Large intestine (tissue), 3 donors: ENCODE measurements at regions not wholly inside any gene's neighbourhood (a gene's known extent, or its start where the extent isn't known, plus 50 kb on each side); places are given as distances from the start of the nearest gene placed in this dataset.

ENCODE experiments used
- DNase-seq, 2 donors: peaks; one replicate each; pipeline versions ENCODE4 v3.0.0 to v3.0.0-alpha.2; 2013
- H3K27ac ChIP-seq: one replicate; pipeline ENCODE4 v1.5.1; 2013; ENCODE audit warnings: low read length
- H3K27me3 ChIP-seq: 2 replicates; pipeline ENCODE4 v1.6.1; 2013; ENCODE audit warnings: low read length; ENCODE audit not compliant: control insufficient read depth, insufficient read depth
- H3K36me3 ChIP-seq: 2 replicates; pipeline ENCODE4 v1.6.1; 2013; ENCODE audit warnings: low read length; ENCODE audit not compliant: control insufficient read depth, insufficient read depth
- H3K4me1 ChIP-seq: one replicate; pipeline ENCODE4 v1.6.1; 2013; ENCODE audit warnings: low read length; ENCODE audit not compliant: control insufficient read depth, insufficient read depth
- H3K4me3 ChIP-seq: one replicate; pipeline ENCODE4 v1.5.1; 2013; ENCODE audit warnings: low read length
- H3K9me3 ChIP-seq: one replicate; pipeline ENCODE4 v1.6.1; 2013; ENCODE audit warnings: mild to moderate bottlenecking, low read depth, low read length, moderate library complexity; ENCODE audit not compliant: control insufficient read depth
- WGBS: methylation state at CpG from one replicate; pipeline ENCODE4 v1.1.5; 2013; ENCODE audit warnings: low lambda C conversion rate; ENCODE audit not compliant: insufficient coverage; 5-methylcytosine and 5-hydroxymethylcytosine counted together

DNA sequence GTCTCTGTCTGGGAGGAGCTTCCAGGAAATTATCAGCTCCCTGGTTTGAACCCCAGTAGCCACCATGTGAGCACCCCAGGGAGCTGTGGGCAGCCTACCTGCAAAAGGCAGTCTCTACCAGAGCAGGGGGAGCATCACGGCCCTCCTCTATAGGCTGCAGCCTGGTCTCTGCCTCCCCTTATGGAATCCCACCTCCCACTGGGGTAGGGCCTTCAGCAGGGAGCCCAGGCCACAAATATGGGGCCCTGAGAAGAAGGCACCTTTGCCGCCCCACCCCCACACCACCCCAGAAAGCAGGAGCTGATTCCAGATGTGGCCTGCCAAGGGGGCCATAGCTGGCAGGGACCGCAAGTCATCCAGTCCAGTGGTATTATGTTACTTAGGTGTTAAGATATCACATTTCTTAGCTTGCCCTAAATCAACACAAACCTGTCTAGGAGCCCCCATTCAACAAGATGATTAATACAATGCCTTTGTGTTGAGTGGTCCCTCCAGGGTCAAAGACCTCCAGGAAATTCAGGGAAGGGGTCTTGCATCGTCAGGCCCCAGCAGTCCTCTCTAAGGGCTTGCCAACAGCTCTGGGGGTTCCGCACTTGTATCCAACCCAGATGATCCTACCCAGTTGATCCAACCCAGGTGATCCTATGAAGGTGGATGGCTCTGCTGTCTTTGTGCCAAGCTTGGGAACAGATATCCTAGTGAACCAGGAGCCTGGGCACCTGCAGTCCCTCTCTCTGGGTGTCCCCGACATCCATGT lies 114.9 kb downstream of the OAT start:
- no peak overlapping the region for H3K4me3 ChIP-seq
- no peak for DNase-seq
- WGBS: no CpG with 5 or more reads among the region's 6 CpGs
- H3K36me3 ChIP-seq: no peaks in the 10 kb centered on the region
- H3K4me1 ChIP-seq: no peaks in the 10 kb centered on the region
- no peaks in the 10 kb centered on the region for H3K27me3 ChIP-seq
- H3K9me3 ChIP-seq: peaks cover 2% of the 10 kb centered on the region
- no peak overlapping the region for H3K27ac ChIP-seq

DNA sequence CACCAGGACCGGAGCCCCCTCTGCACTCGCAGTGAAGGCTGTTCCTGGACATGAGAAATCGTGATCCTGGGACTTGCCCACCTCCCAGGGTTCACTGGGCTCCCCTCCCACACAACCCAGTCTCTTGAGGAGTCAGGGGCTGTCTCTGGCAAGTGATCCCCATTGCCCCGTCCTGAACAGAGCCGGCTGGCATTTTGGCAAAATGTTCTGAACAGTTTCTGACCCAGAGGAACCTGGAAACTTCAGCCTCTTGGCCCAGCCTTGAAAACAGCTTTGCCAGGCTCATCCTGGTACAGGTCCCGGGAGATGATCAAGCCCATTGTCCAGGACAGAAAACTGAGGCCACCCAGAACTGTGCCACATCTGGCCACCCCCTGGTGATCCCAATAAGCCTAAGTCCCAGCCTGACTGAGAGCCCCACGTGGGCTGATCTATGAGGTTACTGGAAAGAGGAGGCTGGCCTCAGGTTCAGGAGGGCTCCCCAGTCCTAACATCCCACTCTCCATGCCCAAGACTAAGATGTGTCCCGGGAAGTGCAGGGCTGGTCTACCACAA lies 115.7 kb downstream of the OAT start:
- H3K27me3 ChIP-seq: no peaks in the 10 kb centered on the region
- no peak overlapping the region for H3K27ac ChIP-seq
- DNase-seq: no peak
- WGBS: no CpG with 5 or more reads among the region's 8 CpGs
- H3K36me3 ChIP-seq: no peaks in the 10 kb centered on the region
- no peaks in the 10 kb centered on the region for H3K4me1 ChIP-seq
- peaks cover 2% of the 10 kb centered on the region for H3K9me3 ChIP-seq
- H3K4me3 ChIP-seq: no peak overlapping the region

DNA sequence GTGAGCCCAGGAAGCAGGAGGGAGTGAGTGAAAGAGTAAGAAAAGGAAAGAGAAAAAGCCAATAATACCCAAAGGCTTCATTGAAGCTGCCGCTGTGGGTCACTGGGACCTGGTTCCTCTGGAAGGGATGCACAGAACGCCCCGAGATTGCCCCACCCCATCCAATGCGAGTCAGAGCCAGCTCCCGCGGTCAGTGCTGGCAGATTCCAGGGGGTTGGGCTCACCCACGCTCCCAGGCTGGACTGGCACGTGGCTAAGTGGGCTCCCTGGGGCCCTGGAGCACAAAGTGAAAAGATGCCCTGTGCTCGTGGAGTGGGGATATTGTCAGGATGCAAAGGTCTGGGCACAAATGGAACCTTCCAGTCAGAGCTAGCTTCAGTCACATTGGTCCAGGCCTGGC lies 117.0 kb downstream of the OAT start:
- Histone ChIP-seq H3K9me3 (peaks cover 2% of the 10 kb centered on the region), H3K4me1 (no peaks in the 10 kb centered on the region), H3K4me3 (no peak overlapping the region), H3K36me3 (no peaks in the 10 kb centered on the region), H3K27ac (no peak overlapping the region), H3K27me3 (no peaks in the 10 kb centered on the region)
- DNase-seq: no peak
- WGBS: no CpG with 5 or more reads among the region's 9 CpGs

DNA sequence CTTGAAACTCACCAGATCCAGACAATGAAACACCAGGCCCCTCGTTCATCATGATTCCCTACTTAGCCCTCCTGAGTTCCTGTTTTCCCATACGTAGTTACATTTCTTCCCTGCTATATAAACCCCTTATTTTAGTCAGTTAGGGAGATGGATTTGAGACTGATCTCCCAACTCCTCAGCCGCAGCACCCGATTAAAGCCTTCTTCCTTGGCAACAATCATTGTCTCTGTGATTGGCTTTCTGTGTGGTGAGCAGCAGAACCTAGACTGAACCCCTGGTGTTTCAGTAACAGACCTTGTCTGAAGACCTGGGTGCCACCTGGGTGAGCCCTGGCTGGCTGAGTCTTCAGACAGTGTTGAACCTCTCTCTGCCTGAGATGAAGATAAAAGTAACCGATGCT lies 118.0 kb downstream of the OAT start:
- WGBS: 100% methylated on average over 1 of the region's 5 CpGs
- H3K4me3 ChIP-seq: no peak overlapping the region
- no peak for DNase-seq
- no peaks in the 10 kb centered on the region for H3K36me3 ChIP-seq
- H3K27ac ChIP-seq: no peak overlapping the region
- H3K4me1 ChIP-seq: no peaks in the 10 kb centered on the region
- H3K9me3 ChIP-seq: peaks cover 2% of the 10 kb centered on the region
- H3K27me3 ChIP-seq: no peaks in the 10 kb centered on the region

DNA sequence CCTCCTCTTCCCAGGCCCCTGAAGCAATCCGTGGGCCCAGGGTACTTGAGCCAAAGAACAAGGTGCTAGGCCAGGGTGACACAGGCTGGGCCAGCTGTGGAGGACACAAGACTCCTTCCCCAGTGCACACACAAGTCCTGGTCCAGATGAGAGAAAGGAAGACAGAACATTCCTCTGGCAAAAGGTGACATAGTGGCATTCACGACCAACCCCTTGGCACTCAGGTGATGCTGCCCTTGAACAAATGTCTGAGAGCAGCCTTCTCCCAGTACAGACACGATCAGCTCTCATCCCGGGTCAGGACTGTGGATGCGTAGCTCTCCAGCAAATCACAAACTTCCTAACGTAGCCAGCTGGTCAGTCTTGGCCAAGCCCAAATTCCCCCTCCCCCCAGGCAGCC lies 118.5 kb downstream of the OAT start:
- Histone ChIP-seq H3K4me3 (no peak overlapping the region), H3K9me3 (peaks cover 2% of the 10 kb centered on the region), H3K27me3 (no peaks in the 10 kb centered on the region), H3K4me1 (no peaks in the 10 kb centered on the region), H3K36me3 (no peaks in the 10 kb centered on the region), H3K27ac (no peak overlapping the region)
- WGBS: no CpG with 5 or more reads among the region's 6 CpGs
- DNase-seq: no peak

DNA sequence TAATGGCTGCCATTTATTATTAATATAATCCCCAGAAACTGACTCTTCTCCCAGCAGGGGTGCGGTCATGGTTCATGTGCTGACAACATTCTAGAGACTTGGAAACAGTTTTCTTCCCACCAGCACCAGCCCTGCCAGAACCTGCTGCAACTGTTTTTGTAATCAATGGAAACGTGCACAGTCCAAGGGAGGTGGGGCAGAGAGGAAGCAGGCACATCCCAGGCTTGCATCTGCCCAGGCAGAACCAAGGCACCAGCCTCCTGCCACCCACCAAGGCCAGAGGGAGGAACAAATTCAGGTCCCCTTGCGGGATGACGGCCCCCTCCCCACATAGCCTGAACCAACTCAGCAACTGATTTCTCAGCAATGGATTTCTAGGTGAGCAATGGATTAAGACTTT lies 119.0 kb downstream of the OAT start:
- no peak overlapping the region for H3K27ac ChIP-seq
- WGBS: 100% methylated on average over 1 of the region's 4 CpGs
- DNase-seq: no peak
- no peaks in the 10 kb centered on the region for H3K36me3 ChIP-seq
- peaks cover 2% of the 10 kb centered on the region for H3K9me3 ChIP-seq
- H3K27me3 ChIP-seq: no peaks in the 10 kb centered on the region
- no peak overlapping the region for H3K4me3 ChIP-seq
- H3K4me1 ChIP-seq: no peaks in the 10 kb centered on the region

DNA sequence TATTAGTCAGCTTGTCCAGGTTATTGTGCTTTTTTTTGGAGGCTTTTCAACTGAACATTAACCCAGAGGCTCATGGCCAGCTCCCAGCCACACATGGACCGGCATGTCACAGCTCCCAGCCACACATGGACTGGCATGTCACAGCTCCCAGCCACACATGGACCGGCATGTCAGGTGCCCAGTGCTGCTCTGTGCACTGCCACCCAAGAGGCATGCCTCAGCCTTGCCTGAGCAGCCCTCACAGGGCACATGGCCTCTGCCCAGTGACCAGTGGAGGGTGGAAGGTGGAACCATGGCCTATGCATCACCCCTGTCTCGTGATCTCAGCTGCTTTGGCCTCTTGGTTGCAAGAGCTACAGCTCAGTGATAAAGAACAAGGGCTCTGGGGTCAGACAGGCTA lies 119.8 kb downstream of the OAT start:
- Histone ChIP-seq H3K4me1 (no peaks in the 10 kb centered on the region), H3K27ac (no peak overlapping the region), H3K9me3 (peaks cover 2% of the 10 kb centered on the region), H3K27me3 (no peaks in the 10 kb centered on the region), H3K36me3 (no peaks in the 10 kb centered on the region), H3K4me3 (no peak overlapping the region)
- no CpG with 5 or more reads among the region's 3 CpGs for WGBS
- no peak for DNase-seq

DNA sequence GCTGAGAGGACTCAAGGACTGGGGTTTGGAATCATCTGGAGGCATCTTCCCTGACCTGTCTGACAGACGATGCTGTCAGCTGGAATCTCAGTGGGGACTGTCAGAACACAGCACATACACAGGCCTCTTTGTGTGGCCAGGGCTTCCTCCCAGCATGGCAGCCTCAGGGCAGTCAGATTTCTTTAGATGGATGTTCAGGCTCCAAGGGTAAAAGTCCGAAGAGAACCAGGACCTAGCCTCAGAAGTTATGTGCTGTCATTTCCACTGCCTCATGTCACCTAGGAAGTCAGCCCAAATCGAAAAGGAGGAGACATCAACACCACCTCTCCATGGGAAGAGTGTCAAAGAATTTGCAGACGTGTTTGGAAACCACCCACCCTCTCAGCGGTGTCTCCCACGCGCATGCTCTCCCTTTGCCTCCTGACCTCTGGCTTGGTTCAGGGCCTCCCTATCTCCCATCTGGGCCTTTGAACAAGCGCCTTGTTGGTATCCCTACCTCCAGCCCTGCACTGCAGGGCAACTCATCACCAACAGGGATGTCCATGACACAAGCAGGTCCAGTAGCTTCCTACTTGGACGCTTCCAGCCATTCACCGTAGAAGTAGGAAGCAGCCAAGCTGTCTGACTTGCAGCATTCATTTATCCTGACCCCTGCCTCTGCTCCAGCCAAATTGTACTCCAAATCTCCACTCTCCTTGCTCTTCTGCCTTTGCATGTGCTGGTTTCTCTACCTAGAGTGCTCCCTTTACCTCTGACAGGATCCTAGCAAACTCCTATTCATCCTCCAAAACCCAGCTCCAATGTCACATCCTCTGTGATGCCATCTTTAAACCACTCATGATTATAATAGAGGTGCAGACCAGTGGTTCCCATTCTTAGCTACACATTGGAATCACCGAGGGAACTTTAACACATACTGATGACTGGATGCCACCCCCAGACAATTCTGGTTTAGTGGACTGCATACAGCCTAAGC lies 121.6 kb downstream of the OAT start:
- WGBS: no CpG with 5 or more reads among the region's 11 CpGs
- Histone ChIP-seq H3K27ac (no peak overlapping the region), H3K27me3 (no peaks in the 10 kb centered on the region), H3K4me1 (no peaks in the 10 kb centered on the region), H3K4me3 (no peak overlapping the region), H3K9me3 (peaks cover 2% of the 10 kb centered on the region), H3K36me3 (no peaks in the 10 kb centered on the region)
- no peak for DNase-seq

DNA sequence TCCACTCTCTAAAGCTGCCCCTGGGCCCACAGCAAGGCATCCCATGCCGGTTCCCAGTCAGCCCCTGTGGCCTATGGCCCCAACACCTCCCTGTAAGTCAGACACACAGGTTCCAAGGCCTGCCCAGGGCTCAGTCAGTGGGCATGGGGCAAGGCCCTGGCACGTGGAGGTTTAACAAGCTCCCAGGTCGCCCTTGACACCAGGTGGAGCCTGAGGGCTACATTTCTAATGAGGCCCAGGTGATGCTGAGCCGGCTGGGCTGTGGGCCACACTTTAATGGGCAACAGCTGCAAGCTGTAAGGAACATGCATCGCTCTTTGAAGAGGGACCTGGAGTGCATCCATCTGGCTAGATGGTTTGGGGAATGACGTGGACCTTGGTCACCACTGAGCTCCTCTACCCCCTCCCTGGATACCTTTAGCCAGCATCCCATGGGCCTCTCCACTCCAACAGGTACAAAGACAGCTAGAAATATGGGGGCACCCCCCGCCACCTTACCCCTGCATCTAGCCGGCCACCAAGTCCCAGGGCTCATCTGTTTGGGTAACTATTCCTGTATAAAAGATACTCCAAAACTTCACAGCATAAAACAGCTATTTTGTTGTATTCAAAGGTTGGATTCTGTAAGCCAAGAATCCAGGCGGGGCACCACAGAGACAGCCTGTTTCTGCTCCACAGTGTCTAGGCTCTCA lies 122.5 kb downstream of the OAT start:
- no CpG with 5 or more reads among the region's 9 CpGs for WGBS
- H3K4me1 ChIP-seq: no peaks in the 10 kb centered on the region
- DNase-seq: peak in 1 of 2 donors; percentile 23

More for the DNA sequence above, 122.5 kb downstream of the OAT start:
- Histone ChIP-seq H3K9me3 (no peaks in the 10 kb centered on the region), H3K27me3 (no peaks in the 10 kb centered on the region), H3K36me3 (no peaks in the 10 kb centered on the region), H3K27ac (no peak overlapping the region), H3K4me3 (no peak overlapping the region)
